ENCODE measurements at regions not wholly inside any gene's neighbourhood (a gene's known extent, or its start where the extent isn't known, plus 50 kb on each side); places are given as distances from the start of the nearest gene placed in this dataset.

DNA sequence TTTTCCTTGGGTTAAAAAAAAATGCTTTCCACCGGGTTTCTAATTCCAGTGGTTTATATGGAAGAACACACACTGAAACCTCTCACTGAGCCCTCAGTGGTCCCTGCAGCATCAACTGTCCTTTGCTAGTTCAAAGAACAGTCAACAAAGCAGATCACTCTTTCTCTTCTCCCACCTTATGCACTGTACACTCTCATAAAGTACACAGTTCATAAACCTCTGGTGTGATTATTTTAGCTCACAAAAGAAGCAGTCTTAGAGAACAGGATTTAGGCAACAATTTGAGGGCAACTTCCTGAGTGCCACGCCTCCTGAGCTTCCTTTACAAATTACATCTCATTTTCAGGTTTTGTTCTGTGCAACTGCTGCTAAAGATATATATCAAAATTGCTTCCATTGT, 728.4 kb upstream of the GOLIM4 start:
- TF ChIP-seq EZH2 (IDR thresholded peaks at IDR 0.05; ENCODE audit: borderline replicate concordance, insufficient read depth, low read length, poor library complexity, severe bottlenecking), result no peak
- TF ChIP-seq, protein P1, sequence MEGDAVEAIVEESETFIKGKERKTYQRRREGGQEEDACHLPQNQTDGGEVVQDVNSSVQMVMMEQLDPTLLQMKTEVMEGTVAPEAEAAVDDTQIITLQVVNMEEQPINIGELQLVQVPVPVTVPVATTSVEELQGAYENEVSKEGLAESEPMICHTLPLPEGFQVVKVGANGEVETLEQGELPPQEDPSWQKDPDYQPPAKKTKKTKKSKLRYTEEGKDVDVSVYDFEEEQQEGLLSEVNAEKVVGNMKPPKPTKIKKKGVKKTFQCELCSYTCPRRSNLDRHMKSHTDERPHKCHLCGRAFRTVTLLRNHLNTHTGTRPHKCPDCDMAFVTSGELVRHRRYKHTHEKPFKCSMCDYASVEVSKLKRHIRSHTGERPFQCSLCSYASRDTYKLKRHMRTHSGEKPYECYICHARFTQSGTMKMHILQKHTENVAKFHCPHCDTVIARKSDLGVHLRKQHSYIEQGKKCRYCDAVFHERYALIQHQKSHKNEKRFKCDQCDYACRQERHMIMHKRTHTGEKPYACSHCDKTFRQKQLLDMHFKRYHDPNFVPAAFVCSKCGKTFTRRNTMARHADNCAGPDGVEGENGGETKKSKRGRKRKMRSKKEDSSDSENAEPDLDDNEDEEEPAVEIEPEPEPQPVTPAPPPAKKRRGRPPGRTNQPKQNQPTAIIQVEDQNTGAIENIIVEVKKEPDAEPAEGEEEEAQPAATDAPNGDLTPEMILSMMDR (IDR thresholded peaks at IDR 0.05; ENCODE audit: poor library complexity, severe bottlenecking), result no peak
- no peak for TF ChIP-seq POLR2AphosphoS5 (IDR thresholded peaks at IDR 0.05)
- TF ChIP-seq TAF1 (IDR thresholded peaks at IDR 0.05; ENCODE audit: low read depth), result no peak
- no peak for TF ChIP-seq RAD21 (conservative IDR thresholded peaks at IDR 0.05)
- TF ChIP-seq, protein P2, sequence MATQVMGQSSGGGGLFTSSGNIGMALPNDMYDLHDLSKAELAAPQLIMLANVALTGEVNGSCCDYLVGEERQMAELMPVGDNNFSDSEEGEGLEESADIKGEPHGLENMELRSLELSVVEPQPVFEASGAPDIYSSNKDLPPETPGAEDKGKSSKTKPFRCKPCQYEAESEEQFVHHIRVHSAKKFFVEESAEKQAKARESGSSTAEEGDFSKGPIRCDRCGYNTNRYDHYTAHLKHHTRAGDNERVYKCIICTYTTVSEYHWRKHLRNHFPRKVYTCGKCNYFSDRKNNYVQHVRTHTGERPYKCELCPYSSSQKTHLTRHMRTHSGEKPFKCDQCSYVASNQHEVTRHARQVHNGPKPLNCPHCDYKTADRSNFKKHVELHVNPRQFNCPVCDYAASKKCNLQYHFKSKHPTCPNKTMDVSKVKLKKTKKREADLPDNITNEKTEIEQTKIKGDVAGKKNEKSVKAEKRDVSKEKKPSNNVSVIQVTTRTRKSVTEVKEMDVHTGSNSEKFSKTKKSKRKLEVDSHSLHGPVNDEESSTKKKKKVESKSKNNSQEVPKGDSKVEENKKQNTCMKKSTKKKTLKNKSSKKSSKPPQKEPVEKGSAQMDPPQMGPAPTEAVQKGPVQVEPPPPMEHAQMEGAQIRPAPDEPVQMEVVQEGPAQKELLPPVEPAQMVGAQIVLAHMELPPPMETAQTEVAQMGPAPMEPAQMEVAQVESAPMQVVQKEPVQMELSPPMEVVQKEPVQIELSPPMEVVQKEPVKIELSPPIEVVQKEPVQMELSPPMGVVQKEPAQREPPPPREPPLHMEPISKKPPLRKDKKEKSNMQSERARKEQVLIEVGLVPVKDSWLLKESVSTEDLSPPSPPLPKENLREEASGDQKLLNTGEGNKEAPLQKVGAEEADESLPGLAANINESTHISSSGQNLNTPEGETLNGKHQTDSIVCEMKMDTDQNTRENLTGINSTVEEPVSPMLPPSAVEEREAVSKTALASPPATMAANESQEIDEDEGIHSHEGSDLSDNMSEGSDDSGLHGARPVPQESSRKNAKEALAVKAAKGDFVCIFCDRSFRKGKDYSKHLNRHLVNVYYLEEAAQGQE (IDR thresholded peaks at IDR 0.05; ENCODE audit: borderline replicate concordance), result no peak
- no peak for TF ChIP-seq EP300 (conservative IDR thresholded peaks at IDR 0.05; ENCODE audit: poor library complexity, severe bottlenecking)
